ENCODE measurements at regions not wholly inside any gene's neighbourhood (a gene's known extent, or its start where the extent isn't known, plus 50 kb on each side); places are given as distances from the start of the nearest gene placed in this dataset.
"Not testable (repeated sequence)": the region's sequence is repeated elsewhere in the genome, so short reads cannot be mapped to it uniquely, and the experiment has no call there.

GRCh38 chr10:29784175-29784773, 149.5 kb upstream of the SVIL start:
- DNase-seq, result no peak

GRCh38 chr10:29783201-29783947, 148.6 kb upstream of the SVIL start:
- no peak for DNase-seq

DNA sequence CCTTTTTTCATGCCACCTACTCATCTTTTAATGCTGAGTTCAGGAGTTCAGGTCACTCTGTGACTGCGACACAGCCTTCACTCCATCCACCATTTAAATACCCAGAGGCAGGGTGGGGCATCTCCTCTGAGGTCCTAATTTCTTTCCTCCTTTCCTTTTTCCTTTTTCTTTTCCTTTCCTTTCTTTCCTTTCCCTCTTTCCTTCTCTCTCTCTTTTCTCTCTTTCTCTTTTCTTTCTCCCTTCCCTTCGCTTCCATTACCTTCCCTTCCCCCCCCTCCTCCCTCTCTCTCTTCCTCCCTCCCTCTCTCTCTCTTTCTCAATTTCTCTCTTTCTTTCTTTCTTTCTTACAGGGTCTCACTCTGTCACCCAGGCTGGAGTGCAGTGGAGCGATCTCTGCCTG, 145.9 kb upstream of the SVIL start:
- DNase-seq, result no peak

GRCh38 chr10:29780096-29780495, 145.3 kb upstream of the SVIL start:
- no peak for DNase-seq

DNA sequence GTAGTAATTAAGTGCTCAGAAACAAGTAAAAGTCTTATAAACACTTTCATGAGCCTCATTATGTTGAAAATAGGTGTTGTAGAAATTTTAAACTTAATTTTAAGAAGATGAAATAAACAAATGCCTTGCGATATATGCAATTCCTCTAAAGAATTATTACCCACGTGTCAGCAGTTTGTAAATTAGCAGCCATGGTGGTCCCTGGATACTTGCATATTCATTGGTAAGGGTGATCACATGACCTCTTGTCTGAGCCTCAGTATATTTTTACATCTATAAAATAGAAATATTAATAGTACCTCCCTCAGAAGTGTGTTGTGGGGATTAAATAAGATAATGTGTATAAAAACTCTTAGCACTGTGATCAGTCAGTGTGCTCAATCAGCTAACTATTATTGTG, 141.5 kb upstream of the SVIL start:
- no peak for DNase-seq

DNA sequence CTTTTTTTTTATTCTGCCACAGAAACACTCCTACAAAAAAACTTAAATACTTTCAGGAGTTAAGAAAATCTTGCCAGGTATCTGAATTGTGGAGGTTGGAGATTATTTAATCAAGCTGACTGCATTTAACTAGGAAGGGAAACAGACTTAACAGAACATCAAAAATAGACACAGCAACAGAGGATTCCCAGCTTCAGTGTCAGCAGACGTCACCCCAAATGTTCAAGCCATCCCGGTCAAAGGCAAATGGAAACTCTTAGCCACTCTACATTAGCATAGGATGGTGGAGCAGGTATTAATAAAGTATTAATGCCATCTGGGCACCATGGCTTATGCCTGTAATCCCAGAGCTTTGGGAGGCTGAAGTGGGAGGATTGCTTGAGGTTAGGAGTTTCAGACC, 139.7 kb upstream of the SVIL start:
- DNase-seq, result no peak

- DNase-seq, result no peak
Measured at GRCh38 chr10:29773675-29774091, 138.9 kb upstream of the SVIL start.

DNA sequence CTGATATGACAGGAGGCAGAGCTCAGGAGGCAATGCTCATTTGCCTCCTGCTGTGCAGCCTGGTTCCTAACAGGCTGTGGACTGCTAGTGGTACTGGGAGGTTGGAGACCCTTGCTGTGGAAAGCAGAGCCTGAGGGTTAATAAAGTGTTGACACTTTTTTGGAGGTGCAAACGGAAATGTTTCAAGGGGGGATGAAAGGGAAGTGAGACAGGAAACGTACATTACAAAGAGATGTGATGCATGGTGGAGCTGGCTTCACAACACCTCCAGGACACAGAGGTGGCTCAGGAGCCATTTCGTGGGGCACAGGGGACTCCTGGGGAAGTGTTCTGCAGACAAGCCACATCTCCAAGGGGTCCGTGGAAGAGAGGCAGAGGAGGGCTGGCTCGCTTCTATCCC, 137.6 kb upstream of the SVIL start:
- DNase-seq, result no peak

GRCh38 chr10:29771376-29771775, 136.6 kb upstream of the SVIL start:
- DNase-seq, result no peak

DNA sequence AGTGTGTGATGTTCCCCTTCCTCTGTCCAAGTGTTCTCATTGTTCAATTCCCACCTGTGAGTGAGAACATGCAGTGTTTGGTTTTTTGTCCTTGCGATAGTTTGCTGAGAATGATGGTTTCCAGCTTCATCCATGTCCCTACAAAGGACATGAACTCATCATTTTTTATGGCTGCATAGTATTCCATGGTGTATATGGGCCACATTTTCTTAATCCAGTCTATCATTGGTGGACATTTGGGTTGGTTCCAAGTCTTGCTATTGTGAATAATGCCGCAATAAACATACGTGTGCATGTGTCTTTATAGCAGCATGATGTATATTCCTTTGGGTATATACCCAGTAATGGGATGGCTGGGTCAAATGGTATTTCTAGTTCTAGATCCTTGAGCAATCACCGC, 134.5 kb upstream of the SVIL start:
- not testable (repeated sequence) for DNase-seq

GRCh38 chr10:29767968-29768367, 133.2 kb upstream of the SVIL start:
- no peak for DNase-seq

GRCh38 chr10:29766753-29767152, 132.0 kb upstream of the SVIL start:
- DNase-seq, result no peak

DNA sequence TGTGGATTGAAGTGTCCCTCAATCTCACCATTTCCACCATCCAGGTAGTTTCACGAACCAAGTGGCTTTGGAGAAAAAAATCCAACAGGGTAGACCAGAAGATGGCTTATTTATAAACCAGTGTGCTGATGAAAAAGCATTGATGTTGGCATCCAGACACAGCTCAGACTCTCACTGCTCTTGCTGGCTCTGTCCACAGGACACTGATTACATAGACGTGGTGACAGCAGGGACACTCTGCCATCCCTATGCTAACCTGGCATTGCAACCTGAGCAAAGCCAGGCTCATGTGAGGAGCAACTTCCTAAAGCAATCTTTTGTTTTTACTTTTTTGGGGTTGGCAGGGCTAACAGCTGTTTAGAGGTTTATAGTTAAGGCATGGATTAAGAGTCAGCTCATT, 130.6 kb upstream of the SVIL start:
- DNase-seq, result no peak

GRCh38 chr10:29763396-29763795, 128.6 kb upstream of the SVIL start:
- DNase-seq, result no peak

GRCh38 chr10:29761916-29762315, 127.1 kb upstream of the SVIL start:
- no peak for DNase-seq

GRCh38 chr10:29760138-29760900, 125.5 kb upstream of the SVIL start:
- DNase-seq, result no peak

DNA sequence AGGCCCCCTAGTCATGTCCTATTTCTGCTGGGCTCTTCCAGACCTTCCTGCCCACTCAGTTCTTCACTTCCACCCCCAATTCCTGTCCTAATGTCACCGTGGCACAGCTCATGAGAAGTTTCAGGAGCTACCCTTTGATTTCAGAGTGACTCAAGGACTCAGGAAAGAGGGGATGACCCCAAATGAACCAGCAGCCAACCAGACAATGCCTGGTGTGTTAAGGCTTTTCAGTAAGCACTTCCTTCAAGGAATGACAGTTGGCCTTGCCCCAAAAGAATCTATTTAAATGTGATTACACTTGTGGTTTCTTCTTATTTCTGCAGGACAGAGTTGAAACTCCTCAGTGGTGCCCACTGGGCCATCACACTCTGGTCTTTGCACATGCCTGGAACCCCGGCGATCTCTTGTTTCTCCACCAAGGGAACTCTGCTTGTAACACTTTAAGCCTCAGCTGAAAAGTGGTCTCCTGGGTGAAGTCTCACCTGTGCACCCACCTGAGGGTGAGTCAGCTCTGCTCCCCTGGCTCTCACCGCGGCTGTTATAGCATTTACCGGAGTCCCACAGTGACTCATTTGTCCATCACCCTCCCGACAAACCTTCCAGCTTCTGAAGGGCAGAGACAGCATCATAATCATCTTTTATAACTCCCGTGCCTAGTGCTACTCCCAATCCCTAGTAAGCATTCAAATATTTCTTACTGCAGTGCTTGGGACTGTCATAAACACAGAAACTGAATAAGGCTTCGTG, 123.0 kb upstream of the SVIL start:
- no peak for DNase-seq

DNA sequence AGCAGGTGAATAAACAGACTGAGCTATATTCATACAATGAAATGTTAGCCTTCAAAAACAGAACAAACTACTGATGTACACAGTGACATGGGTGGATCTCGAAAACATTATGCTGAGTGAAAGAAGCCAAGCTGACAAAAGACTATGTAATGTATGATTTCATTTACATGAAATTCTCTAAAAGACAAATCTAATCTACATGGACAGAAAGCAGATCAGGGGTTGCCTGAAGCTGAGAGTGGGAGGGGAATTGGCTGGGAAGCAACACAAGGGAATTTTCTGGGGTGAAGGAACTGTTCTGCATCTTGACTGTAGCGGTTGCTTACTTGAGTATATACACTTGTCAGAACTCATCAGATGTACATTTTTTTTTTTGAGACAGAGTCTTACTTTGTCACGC, 121.7 kb upstream of the SVIL start:
- DNase-seq, result no peak

- DNase-seq, result no peak
Measured at GRCh38 chr10:29753283-29753682, 118.5 kb upstream of the SVIL start.

GRCh38 chr10:29751684-29752083, 116.9 kb upstream of the SVIL start:
- DNase-seq, result no peak

GRCh38 chr10:29751240-29751639, 116.5 kb upstream of the SVIL start:
- DNase-seq, result no peak

DNA sequence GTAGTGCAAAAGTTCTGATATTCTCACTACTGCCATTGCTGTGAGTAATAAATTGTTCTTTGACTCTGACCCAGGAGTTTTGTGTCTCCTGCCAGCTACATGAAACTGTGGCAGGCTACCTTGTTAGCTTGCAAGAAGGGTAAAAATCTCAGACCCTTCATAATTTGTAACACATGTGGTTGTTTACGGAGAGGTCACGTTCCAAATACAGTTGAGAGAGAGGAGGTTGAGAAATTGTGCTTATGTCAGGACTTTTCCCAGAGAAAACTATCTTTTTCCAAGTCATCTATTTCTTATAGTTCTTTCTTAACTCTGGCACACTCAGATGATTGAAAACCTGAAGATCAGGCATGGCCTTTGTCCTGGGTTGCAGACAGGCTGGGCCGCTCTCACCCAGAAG, 114.4 kb upstream of the SVIL start:
- DNase-seq, result no peak

DNA sequence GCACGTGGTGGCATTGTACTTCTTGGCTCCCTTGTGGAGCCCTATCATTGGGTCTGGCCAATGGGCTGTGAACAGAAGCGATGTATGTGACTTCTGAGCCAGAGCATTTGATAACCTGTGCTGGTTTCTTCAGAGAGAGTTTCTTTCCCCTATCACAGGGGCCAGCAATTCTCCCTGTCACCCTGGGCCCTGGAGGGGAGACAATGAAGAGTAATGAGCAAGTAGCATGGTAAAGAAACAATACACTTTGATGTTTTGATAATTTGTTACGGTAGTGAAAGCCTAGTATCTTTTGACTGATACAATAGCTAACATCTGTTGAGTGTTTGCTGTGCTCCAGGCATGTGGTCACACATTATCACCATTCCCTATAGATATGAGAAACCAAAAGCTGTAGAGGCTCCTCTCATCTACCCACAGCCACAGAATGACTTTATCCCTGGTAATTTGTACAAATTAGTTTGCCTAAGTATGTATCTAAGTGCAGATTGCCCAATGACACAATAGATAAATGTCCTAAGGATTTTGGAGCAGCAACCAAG, 113.4 kb upstream of the SVIL start:
- DNase-seq, result no peak
